ENCODE measurements at regions not wholly inside any gene's neighbourhood (a gene's known extent, or its start where the extent isn't known, plus 50 kb on each side); places are given as distances from the start of the nearest gene placed in this dataset.

- TF ChIP-seq CTCF (IDR thresholded peaks at IDR 0.05; ENCODE audit: low read depth, low read length, missing input control), result no peak
- TF ChIP-seq, protein P1, sequence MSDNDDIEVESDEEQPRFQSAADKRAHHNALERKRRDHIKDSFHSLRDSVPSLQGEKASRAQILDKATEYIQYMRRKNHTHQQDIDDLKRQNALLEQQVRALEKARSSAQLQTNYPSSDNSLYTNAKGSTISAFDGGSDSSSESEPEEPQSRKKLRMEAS (IDR thresholded peaks at IDR 0.05), result no peak
- no peak for TF ChIP-seq REST (IDR thresholded peaks at IDR 0.05)
- no peak for TF ChIP-seq ATF3 (IDR thresholded peaks at IDR 0.05)
- no peak for TF ChIP-seq JUND (IDR thresholded peaks at IDR 0.05)
- TF ChIP-seq FOXA1 (IDR thresholded peaks at IDR 0.05), result no peak
- no peak for TF ChIP-seq HNF4G (IDR thresholded peaks at IDR 0.05)
- TF ChIP-seq YY1 (IDR thresholded peaks at IDR 0.05), result no peak
- no peak for TF ChIP-seq ZBTB33 (IDR thresholded peaks at IDR 0.05)
- no peak for TF ChIP-seq TAF1 (conservative IDR thresholded peaks at IDR 0.05)
- no peak for TF ChIP-seq NR2F2 (IDR thresholded peaks at IDR 0.05)
- TF ChIP-seq RXRA (IDR thresholded peaks at IDR 0.05), result no peak
- TF ChIP-seq SP1 (IDR thresholded peaks at IDR 0.05), result no peak
These were observed 503.3 kb upstream of the PTCHD4 start for GRCh38 chr6:48614326-48614725.

All from liver (tissue), 3 donors.